ENCODE measurements at regions not wholly inside any gene's neighbourhood (a gene's known extent, or its start where the extent isn't known, plus 50 kb on each side); places are given as distances from the start of the nearest gene placed in this dataset.

GRCh38 chr18:45284174-45284573 is 331.1 kb upstream of the SLC14A2 start:
- TF ChIP-seq, protein P1, sequence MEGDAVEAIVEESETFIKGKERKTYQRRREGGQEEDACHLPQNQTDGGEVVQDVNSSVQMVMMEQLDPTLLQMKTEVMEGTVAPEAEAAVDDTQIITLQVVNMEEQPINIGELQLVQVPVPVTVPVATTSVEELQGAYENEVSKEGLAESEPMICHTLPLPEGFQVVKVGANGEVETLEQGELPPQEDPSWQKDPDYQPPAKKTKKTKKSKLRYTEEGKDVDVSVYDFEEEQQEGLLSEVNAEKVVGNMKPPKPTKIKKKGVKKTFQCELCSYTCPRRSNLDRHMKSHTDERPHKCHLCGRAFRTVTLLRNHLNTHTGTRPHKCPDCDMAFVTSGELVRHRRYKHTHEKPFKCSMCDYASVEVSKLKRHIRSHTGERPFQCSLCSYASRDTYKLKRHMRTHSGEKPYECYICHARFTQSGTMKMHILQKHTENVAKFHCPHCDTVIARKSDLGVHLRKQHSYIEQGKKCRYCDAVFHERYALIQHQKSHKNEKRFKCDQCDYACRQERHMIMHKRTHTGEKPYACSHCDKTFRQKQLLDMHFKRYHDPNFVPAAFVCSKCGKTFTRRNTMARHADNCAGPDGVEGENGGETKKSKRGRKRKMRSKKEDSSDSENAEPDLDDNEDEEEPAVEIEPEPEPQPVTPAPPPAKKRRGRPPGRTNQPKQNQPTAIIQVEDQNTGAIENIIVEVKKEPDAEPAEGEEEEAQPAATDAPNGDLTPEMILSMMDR (conservative IDR thresholded peaks at IDR 0.05; ENCODE audit: low read length), result no peak
- no peak for TF ChIP-seq EZH2phosphoT487 (IDR thresholded peaks at IDR 0.05; ENCODE audit: borderline replicate concordance, low read depth, low read length)
